Neural cell (in vitro differentiated cells): ENCODE measurements at regions not wholly inside any gene's neighbourhood (a gene's known extent, or its start where the extent isn't known, plus 50 kb on each side); places are given as distances from the start of the nearest gene placed in this dataset.

ENCODE experiments used
- H2AFZ ChIP-seq: fragments of 200-600, 300-800 bp; sonication (generic), shearing (Covaris generic); 2 replicates; pipeline ENCODE4 v1.6.0; 2014; ENCODE audit warnings: low read depth, mild to moderate bottlenecking, antibody characterized with exemption, low read length, moderate library complexity
- H3F3A ChIP-seq: fragments of 200-600 bp; shearing (Covaris generic); 2 replicates; pipeline ENCODE4 v1.6.1; 2016; ENCODE audit warnings: mild to moderate bottlenecking, moderate library complexity, mixed read lengths, antibody characterized with exemption, low read length; ENCODE audit not compliant: insufficient read depth, poor library complexity, severe bottlenecking
- H3K27ac ChIP-seq: fragments of 200-600, 300-800 bp; sonication (generic), shearing (Covaris generic); 2 replicates; pipeline ENCODE4 v1.5.1; 2014; ENCODE audit warnings: mild to moderate bottlenecking, low read length, moderate library complexity
- H3K27me3 ChIP-seq: fragments of 300-800, 200-600 bp; sonication (generic), shearing (Covaris generic); 2 replicates; pipeline ENCODE4 v1.6.0; 2014; ENCODE audit warnings: mild to moderate bottlenecking, low read depth, low read length, moderate library complexity; ENCODE audit not compliant: insufficient read depth
- H3K36me3 ChIP-seq: fragments of 300-800, 200-600 bp; sonication (generic), shearing (Covaris generic); 2 replicates; pipeline ENCODE4 v1.5.1; 2014; ENCODE audit warnings: mild to moderate bottlenecking, antibody characterized with exemption, low read length, moderate library complexity; ENCODE audit not compliant: insufficient read depth
- H3K4me2 ChIP-seq: fragments of 300-800, 200-600 bp; sonication (generic), shearing (Covaris generic); 2 replicates; pipeline ENCODE4 v1.6.0; 2014; ENCODE audit warnings: mild to moderate bottlenecking, low read length
- H3K4me3 ChIP-seq: fragments of 300-800, 200-600 bp; sonication (generic), shearing (Covaris generic); 2 replicates; pipeline ENCODE4 v1.5.1; 2014; ENCODE audit warnings: mild to moderate bottlenecking, low read length, moderate library complexity
- H3K79me2 ChIP-seq: fragments of 200-600 bp; shearing (Covaris generic); replicated peaks from 2 replicates; pipeline ENCODE4 v1.6.0; 2014; ENCODE audit warnings: mild to moderate bottlenecking, low read length, moderate library complexity; ENCODE audit not compliant: insufficient read depth
- H3K9ac ChIP-seq: fragments of 300-800, 200-600 bp; sonication (generic), shearing (Covaris generic); 2 replicates; pipeline ENCODE4 v1.6.1; 2016; ENCODE audit warnings: mild to moderate bottlenecking, low read length, mixed read lengths
- H3K9me2 ChIP-seq: fragments of 200-600 bp; shearing (Covaris generic); 2 replicates; pipeline ENCODE4 v1.6.1; 2016; ENCODE audit warnings: mild to moderate bottlenecking, low read length, mixed read lengths; ENCODE audit not compliant: insufficient read depth
- H3K9me3 ChIP-seq: fragments of 200-600, 300-800 bp; sonication (generic), shearing (Covaris generic); 2 replicates; pipeline ENCODE4 v1.6.1; 2016; ENCODE audit warnings: mild to moderate bottlenecking, mixed run types, low read length, moderate library complexity, mixed read lengths
- H4K20me1 ChIP-seq: fragments of 200-600 bp; shearing (Covaris generic); 2 replicates; pipeline ENCODE4 v1.6.1; 2016; ENCODE audit warnings: mild to moderate bottlenecking, mixed run types; ENCODE audit not compliant: insufficient read depth
- EP300 ChIP-seq: fragments of 450-650 bp; conservative IDR thresholded peaks from 2 replicates; pipeline ENCODE4 v1.6.1; 2014; ENCODE audit warnings: antibody characterized with exemption, mild to moderate bottlenecking, moderate library complexity; ENCODE audit not compliant: poor library complexity, severe bottlenecking
- EZH2 ChIP-seq: fragments of 200-600, 300-800 bp; shearing (Covaris generic), sonication (generic); IDR thresholded peaks from 2 replicates; pipeline ENCODE4 v1.6.1; 2014; ENCODE audit warnings: antibody characterized with exemption, low read length, borderline replicate concordance, mild to moderate bottlenecking; ENCODE audit not compliant: insufficient read depth, poor library complexity, severe bottlenecking
- MXI1 ChIP-seq: fragments of 450-650 bp; conservative IDR thresholded peaks from 2 replicates; pipeline ENCODE4 v1.6.1; 2014; ENCODE audit warnings: antibody characterized with exemption, mild to moderate bottlenecking; ENCODE audit not compliant: poor library complexity, severe bottlenecking
- POLR2AphosphoS5 ChIP-seq: IDR thresholded peaks from 2 replicates; pipeline ENCODE4 v1.6.1; 2012
- RAD21 ChIP-seq: fragments of 450-650 bp; conservative IDR thresholded peaks from 2 replicates; pipeline ENCODE4 v1.6.1; 2014; ENCODE audit warnings: antibody characterized with exemption, mild to moderate bottlenecking, moderate library complexity
- SMC3 ChIP-seq: fragments of 450-650 bp; conservative IDR thresholded peaks from 2 replicates; pipeline ENCODE4 v1.6.1; 2014; ENCODE audit warnings: antibody characterized with exemption, mild to moderate bottlenecking, moderate library complexity; ENCODE audit not compliant: poor library complexity
- TAF1 ChIP-seq: IDR thresholded peaks from 2 replicates; pipeline ENCODE4 v1.6.1; 2012; ENCODE audit warnings: low read depth
- TF ChIP-seq, protein P1 (sequence below): fragments of 450-650 bp; IDR thresholded peaks from 2 replicates; pipeline ENCODE4 v1.5.1; 2014; ENCODE audit warnings: antibody characterized with exemption, mild to moderate bottlenecking, moderate library complexity; ENCODE audit not compliant: poor library complexity, severe bottlenecking
- TF ChIP-seq, protein P2 (sequence below): IDR thresholded peaks from 2 replicates; pipeline ENCODE4 v1.6.1; 2012; ENCODE audit warnings: borderline replicate concordance

DNA sequence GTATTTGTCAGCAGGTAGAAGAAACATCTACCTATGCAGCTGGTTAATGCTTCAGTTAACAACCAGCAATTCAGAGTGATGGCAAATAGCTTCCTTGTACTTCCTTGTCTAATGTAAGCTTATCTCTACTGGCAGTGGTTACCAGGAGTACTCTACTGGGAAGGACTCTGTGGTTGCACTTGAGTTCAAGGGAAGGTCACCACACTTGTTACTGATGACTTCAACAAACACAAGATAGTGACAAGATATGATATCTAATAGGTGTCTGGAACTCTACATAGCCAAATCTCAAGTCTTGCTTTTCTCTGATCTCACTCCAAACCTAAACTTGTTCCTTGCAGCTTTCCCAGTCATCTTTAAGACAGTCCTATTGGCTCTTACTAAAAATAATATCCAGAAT, 1644.9 kb upstream of the TENM3 start:
- H3K9ac ChIP-seq = no peak overlapping the region
- H3K4me3 ChIP-seq = no peak overlapping the region
- H3K4me2 ChIP-seq = no peak overlapping the region
- no peaks in the 10 kb centered on the region for H3K27me3 ChIP-seq
- no peaks in the 10 kb centered on the region for H3K79me2 ChIP-seq
- H4K20me1 ChIP-seq = no peaks in the 10 kb centered on the region
- no peaks in the 10 kb centered on the region for H3K36me3 ChIP-seq
- H3K27ac ChIP-seq = no peak overlapping the region
- H3K9me3 ChIP-seq = no peaks in the 10 kb centered on the region
- no peaks in the 10 kb centered on the region for H3F3A ChIP-seq
- TF ChIP-seq EZH2 = no peak
- TF ChIP-seq TAF1 = no peak
- no peak for TF ChIP-seq MXI1
- TF ChIP-seq SMC3 = no peak
- TF ChIP-seq, protein P1, sequence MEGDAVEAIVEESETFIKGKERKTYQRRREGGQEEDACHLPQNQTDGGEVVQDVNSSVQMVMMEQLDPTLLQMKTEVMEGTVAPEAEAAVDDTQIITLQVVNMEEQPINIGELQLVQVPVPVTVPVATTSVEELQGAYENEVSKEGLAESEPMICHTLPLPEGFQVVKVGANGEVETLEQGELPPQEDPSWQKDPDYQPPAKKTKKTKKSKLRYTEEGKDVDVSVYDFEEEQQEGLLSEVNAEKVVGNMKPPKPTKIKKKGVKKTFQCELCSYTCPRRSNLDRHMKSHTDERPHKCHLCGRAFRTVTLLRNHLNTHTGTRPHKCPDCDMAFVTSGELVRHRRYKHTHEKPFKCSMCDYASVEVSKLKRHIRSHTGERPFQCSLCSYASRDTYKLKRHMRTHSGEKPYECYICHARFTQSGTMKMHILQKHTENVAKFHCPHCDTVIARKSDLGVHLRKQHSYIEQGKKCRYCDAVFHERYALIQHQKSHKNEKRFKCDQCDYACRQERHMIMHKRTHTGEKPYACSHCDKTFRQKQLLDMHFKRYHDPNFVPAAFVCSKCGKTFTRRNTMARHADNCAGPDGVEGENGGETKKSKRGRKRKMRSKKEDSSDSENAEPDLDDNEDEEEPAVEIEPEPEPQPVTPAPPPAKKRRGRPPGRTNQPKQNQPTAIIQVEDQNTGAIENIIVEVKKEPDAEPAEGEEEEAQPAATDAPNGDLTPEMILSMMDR = no peak
- TF ChIP-seq RAD21 = no peak
- TF ChIP-seq POLR2AphosphoS5 = no peak
- TF ChIP-seq, protein P2, sequence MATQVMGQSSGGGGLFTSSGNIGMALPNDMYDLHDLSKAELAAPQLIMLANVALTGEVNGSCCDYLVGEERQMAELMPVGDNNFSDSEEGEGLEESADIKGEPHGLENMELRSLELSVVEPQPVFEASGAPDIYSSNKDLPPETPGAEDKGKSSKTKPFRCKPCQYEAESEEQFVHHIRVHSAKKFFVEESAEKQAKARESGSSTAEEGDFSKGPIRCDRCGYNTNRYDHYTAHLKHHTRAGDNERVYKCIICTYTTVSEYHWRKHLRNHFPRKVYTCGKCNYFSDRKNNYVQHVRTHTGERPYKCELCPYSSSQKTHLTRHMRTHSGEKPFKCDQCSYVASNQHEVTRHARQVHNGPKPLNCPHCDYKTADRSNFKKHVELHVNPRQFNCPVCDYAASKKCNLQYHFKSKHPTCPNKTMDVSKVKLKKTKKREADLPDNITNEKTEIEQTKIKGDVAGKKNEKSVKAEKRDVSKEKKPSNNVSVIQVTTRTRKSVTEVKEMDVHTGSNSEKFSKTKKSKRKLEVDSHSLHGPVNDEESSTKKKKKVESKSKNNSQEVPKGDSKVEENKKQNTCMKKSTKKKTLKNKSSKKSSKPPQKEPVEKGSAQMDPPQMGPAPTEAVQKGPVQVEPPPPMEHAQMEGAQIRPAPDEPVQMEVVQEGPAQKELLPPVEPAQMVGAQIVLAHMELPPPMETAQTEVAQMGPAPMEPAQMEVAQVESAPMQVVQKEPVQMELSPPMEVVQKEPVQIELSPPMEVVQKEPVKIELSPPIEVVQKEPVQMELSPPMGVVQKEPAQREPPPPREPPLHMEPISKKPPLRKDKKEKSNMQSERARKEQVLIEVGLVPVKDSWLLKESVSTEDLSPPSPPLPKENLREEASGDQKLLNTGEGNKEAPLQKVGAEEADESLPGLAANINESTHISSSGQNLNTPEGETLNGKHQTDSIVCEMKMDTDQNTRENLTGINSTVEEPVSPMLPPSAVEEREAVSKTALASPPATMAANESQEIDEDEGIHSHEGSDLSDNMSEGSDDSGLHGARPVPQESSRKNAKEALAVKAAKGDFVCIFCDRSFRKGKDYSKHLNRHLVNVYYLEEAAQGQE = no peak
- TF ChIP-seq EP300 = no peak
- no peaks in the 10 kb centered on the region for H3K9me2 ChIP-seq
- H2AFZ ChIP-seq = no peak overlapping the region

DNA sequence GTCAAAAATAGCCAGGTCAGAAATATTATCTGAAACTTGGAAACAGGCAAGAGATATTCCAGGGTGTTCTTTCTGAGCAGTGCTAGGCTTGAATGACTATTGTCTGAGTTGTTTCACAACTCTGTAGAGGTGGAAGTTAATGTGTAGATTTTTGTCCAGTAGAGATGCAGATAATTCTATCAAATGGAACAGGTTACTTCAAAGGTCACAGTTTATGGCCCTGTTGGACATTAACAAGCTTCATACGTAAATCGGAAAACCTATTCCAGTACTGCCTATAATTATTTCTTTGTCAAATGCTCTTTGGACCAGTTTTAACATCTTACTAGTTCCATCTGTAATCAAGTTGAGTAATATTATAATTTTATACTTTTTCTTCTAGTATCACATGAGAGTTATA, 1639.4 kb upstream of the TENM3 start:
- H3K4me2 ChIP-seq = no peak overlapping the region
- H3K9me3 ChIP-seq = no peaks in the 10 kb centered on the region
- H3K27ac ChIP-seq = no peak overlapping the region
- H3K9me2 ChIP-seq = no peaks in the 10 kb centered on the region
- H3K4me3 ChIP-seq = no peak overlapping the region
- H3K36me3 ChIP-seq = no peaks in the 10 kb centered on the region
- no peaks in the 10 kb centered on the region for H3K79me2 ChIP-seq
- no peaks in the 10 kb centered on the region for H3F3A ChIP-seq
- no peak overlapping the region for H3K9ac ChIP-seq
- H3K27me3 ChIP-seq = no peaks in the 10 kb centered on the region
- H2AFZ ChIP-seq = no peak overlapping the region
- TF ChIP-seq MXI1 = no peak
- TF ChIP-seq, protein P2 = no peak
- TF ChIP-seq EZH2 = no peak
- TF ChIP-seq TAF1 = no peak
- no peaks in the 10 kb centered on the region for H4K20me1 ChIP-seq
